ENCODE measurements at regions not wholly inside any gene's neighbourhood (a gene's known extent, or its start where the extent isn't known, plus 50 kb on each side); places are given as distances from the start of the nearest gene placed in this dataset.

- TF ChIP-seq, protein P1, sequence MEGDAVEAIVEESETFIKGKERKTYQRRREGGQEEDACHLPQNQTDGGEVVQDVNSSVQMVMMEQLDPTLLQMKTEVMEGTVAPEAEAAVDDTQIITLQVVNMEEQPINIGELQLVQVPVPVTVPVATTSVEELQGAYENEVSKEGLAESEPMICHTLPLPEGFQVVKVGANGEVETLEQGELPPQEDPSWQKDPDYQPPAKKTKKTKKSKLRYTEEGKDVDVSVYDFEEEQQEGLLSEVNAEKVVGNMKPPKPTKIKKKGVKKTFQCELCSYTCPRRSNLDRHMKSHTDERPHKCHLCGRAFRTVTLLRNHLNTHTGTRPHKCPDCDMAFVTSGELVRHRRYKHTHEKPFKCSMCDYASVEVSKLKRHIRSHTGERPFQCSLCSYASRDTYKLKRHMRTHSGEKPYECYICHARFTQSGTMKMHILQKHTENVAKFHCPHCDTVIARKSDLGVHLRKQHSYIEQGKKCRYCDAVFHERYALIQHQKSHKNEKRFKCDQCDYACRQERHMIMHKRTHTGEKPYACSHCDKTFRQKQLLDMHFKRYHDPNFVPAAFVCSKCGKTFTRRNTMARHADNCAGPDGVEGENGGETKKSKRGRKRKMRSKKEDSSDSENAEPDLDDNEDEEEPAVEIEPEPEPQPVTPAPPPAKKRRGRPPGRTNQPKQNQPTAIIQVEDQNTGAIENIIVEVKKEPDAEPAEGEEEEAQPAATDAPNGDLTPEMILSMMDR (conservative IDR thresholded peaks at IDR 0.05 in 1 of 2, IDR thresholded peaks at IDR 0.05 in 1 of 2; ENCODE audit: extremely low read depth in 1 of 2, insufficient read depth in 1 of 2, low read depth in 1 of 2, low read length in 2 of 2), result no peak
- TF ChIP-seq EZH2 (IDR thresholded peaks at IDR 0.05; ENCODE audit: borderline replicate concordance, low read length), result no peak
These were observed 71.6 kb upstream of the RGS18 start for GRCh38 chr1:192086644-192087043.

Data from mammary epithelial cell (primary cell).